OCI-LY3 (cell line): ENCODE measurements at regions not wholly inside any gene's neighbourhood (a gene's known extent, or its start where the extent isn't known, plus 50 kb on each side); places are given as distances from the start of the nearest gene placed in this dataset.
"Not testable (repeated sequence)": the region's sequence is repeated elsewhere in the genome, so short reads cannot be mapped to it uniquely, and the experiment has no call there.

Experiments
- H2AFZ ChIP-seq: fragments of 200-600, 300-600 bp; shearing (Covaris generic); 2 replicates; pipeline ENCODE4 v1.6.0; 2014; ENCODE audit warnings: antibody characterized with exemption, low read depth, low read length
- H3K27ac ChIP-seq: fragments of 200-600, 300-600 bp; sonication (generic); 2 replicates; pipeline ENCODE4 v1.5.1; 2014; ENCODE audit warnings: mild to moderate bottlenecking, low read length, moderate library complexity, mixed read lengths
- H3K27me3 ChIP-seq: fragments of 200-600, 300-600 bp; sonication (generic); 2 replicates; pipeline ENCODE4 v1.6.1; 2014; ENCODE audit warnings: low read depth, low read length, mixed read lengths
- H3K36me3 ChIP-seq: fragments of 200-600, 300-600 bp; sonication (generic); replicated peaks from 2 replicates; pipeline ENCODE3; 2014; ENCODE audit warnings: low read depth, low read length, mixed read lengths
- H3K4me1 ChIP-seq: fragments of 300-600, 200-600 bp; sonication (generic); 2 replicates; pipeline ENCODE4 v1.6.1; 2014; ENCODE audit warnings: low read length, mixed read lengths
- H3K4me2 ChIP-seq: fragments of 200-600, 300-600 bp; sonication (generic); 2 replicates; pipeline ENCODE4 v1.6.1; 2014; ENCODE audit warnings: low read length, mixed read lengths
- H3K4me3 ChIP-seq: fragments of 300-600, 200-600 bp; sonication (generic); 2 replicates; pipeline ENCODE4 v1.5.1; 2014; ENCODE audit warnings: antibody characterized with exemption, mild to moderate bottlenecking, low read length, moderate library complexity
- H3K79me2 ChIP-seq: fragments of 300-600, 200-600 bp; shearing (Covaris generic); 2 replicates; pipeline ENCODE4 v1.6.1; 2014; ENCODE audit warnings: mild to moderate bottlenecking, low read length, mixed read lengths
- H3K9ac ChIP-seq: fragments of 300-600, 200-600 bp; shearing (Covaris generic); 2 replicates; pipeline ENCODE4 v1.6.0; 2014; ENCODE audit warnings: mild to moderate bottlenecking, low read length, moderate library complexity
- H3K9me3 ChIP-seq: fragments of 200-600, 300-600 bp; shearing (Covaris generic); 2 replicates; pipeline ENCODE4 v1.6.1; 2014; ENCODE audit warnings: low read length, mixed read lengths; ENCODE audit not compliant: insufficient read depth
- H4K20me1 ChIP-seq: fragments of 200-600, 300-600 bp; sonication (generic); 2 replicates; pipeline ENCODE4 v1.6.1; 2016; ENCODE audit warnings: low read length, mixed read lengths; ENCODE audit not compliant: insufficient read depth
- EZH2phosphoT487 ChIP-seq: fragments of 200-600 bp; shearing (Covaris generic); IDR thresholded peaks from 2 replicates; pipeline ENCODE4 v1.6.1; 2018; ENCODE audit warnings: antibody characterized with exemption, mixed run types, low read depth
- TF ChIP-seq, protein P1 (sequence below): fragments of 200-600, 300-600 bp; sonication (generic); IDR thresholded peaks from 2 replicates; pipeline ENCODE4 v1.5.1; 2014; ENCODE audit warnings: antibody characterized with exemption, low read length, low read depth

- Histone ChIP-seq H3K27ac (no peak overlapping the region), H4K20me1 (no peaks in the 10 kb centered on the region), H3K79me2 (no peaks in the 10 kb centered on the region), H3K9ac (no peak overlapping the region), H3K4me1 (no peaks in the 10 kb centered on the region), H2AFZ (no peak overlapping the region), H3K9me3 (no peaks in the 10 kb centered on the region), H3K4me2 (no peak overlapping the region), H3K36me3 (no peaks in the 10 kb centered on the region), H3K4me3 (no peak overlapping the region), H3K27me3 (no peaks in the 10 kb centered on the region)
- TF ChIP-seq EZH2phosphoT487: no peak
- TF ChIP-seq, protein P1, sequence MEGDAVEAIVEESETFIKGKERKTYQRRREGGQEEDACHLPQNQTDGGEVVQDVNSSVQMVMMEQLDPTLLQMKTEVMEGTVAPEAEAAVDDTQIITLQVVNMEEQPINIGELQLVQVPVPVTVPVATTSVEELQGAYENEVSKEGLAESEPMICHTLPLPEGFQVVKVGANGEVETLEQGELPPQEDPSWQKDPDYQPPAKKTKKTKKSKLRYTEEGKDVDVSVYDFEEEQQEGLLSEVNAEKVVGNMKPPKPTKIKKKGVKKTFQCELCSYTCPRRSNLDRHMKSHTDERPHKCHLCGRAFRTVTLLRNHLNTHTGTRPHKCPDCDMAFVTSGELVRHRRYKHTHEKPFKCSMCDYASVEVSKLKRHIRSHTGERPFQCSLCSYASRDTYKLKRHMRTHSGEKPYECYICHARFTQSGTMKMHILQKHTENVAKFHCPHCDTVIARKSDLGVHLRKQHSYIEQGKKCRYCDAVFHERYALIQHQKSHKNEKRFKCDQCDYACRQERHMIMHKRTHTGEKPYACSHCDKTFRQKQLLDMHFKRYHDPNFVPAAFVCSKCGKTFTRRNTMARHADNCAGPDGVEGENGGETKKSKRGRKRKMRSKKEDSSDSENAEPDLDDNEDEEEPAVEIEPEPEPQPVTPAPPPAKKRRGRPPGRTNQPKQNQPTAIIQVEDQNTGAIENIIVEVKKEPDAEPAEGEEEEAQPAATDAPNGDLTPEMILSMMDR: no peak
Observed at GRCh38 chr2:7648221-7648795, 731.1 kb downstream of the RNF144A start.

- Histone ChIP-seq H3K36me3 (peaks cover 3% of the 10 kb centered on the region), H3K9me3 (no peaks in the 10 kb centered on the region), H3K27ac (no peak overlapping the region), H3K4me3 (no peak overlapping the region), H3K4me2 (no peak overlapping the region), H3K79me2 (no peaks in the 10 kb centered on the region), H4K20me1 (no peaks in the 10 kb centered on the region), H2AFZ (no peak overlapping the region), H3K9ac (no peak overlapping the region), H3K27me3 (no peaks in the 10 kb centered on the region), H3K4me1 (no peaks in the 10 kb centered on the region)
- no peak for TF ChIP-seq EZH2phosphoT487
- TF ChIP-seq, protein P1: no peak
Observed at GRCh38 chr2:7649461-7650228, 732.4 kb downstream of the RNF144A start.

- H3K36me3 ChIP-seq: peaks cover 3% of the 10 kb centered on the region
- H3K79me2 ChIP-seq: no peaks in the 10 kb centered on the region
- no peak overlapping the region for H3K9ac ChIP-seq
- H4K20me1 ChIP-seq: no peaks in the 10 kb centered on the region
- H3K4me1 ChIP-seq: no peaks in the 10 kb centered on the region
- H3K4me2 ChIP-seq: no peak overlapping the region
- no peak overlapping the region for H2AFZ ChIP-seq
- H3K27ac ChIP-seq: no peak overlapping the region
- no peaks in the 10 kb centered on the region for H3K27me3 ChIP-seq
- no peak overlapping the region for H3K4me3 ChIP-seq
- H3K9me3 ChIP-seq: no peaks in the 10 kb centered on the region
- TF ChIP-seq EZH2phosphoT487: no peak
- TF ChIP-seq, protein P1: no peak
Observed at GRCh38 chr2:7653617-7654016, 736.4 kb downstream of the RNF144A start.

DNA sequence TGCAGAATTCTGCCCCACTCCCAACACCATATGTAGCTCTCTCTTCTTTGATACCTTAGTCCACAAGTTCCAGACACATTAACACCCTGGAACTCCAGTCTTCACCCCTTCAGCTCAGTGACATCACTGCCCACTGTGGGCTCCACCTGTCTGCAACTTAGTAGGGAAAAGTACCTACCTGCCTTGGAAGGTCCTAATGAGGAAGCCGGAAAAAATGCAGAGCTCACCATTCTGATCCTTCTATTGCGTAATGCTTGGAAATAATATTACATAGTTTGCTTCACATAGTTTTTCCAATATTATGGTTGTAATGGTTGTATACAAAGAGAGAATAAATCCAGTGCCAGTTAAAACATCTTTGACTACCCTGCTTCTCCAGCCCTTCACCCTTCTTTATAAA is 738.4 kb downstream of the RNF144A start:
- no peaks in the 10 kb centered on the region for H3K9me3 ChIP-seq
- H3K4me1 ChIP-seq: no peaks in the 10 kb centered on the region
- H4K20me1 ChIP-seq: no peaks in the 10 kb centered on the region
- no peak for TF ChIP-seq EZH2phosphoT487
- TF ChIP-seq, protein P1: no peak
- peaks cover 5% of the 10 kb centered on the region for H3K36me3 ChIP-seq
- H3K9ac ChIP-seq: no peak overlapping the region
- H3K4me3 ChIP-seq: no peak overlapping the region
- no peaks in the 10 kb centered on the region for H3K27me3 ChIP-seq
- no peak overlapping the region for H3K4me2 ChIP-seq
- H3K27ac ChIP-seq: no peak overlapping the region
- H2AFZ ChIP-seq: no peak overlapping the region
- H3K79me2 ChIP-seq: no peaks in the 10 kb centered on the region

DNA sequence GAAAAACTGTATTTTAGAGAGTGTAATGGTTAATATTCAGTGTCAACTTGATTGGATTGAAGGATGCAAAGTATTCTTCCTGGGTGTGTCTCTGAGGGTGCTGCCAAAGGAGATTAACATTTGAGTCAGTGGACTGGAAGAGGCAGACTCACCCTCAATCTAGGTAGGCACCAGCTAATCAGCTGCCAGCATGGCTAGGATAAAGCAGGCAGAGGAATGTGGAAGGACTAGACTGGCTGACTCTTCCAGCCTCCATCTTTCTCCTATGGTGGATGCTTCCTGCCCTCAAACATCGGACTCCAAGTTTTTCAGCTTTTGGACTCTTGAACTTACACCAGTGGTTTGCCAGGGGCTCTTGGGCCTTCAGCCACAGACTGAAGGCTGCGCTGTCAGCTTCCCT is 740.3 kb downstream of the RNF144A start:
- not testable (repeated sequence) for H3K36me3 ChIP-seq, H3K4me1 ChIP-seq, H3K27ac ChIP-seq, H3K4me2 ChIP-seq, H4K20me1 ChIP-seq, H3K9ac ChIP-seq, H3K4me3 ChIP-seq, H2AFZ ChIP-seq, H3K9me3 ChIP-seq, H3K79me2 ChIP-seq, H3K27me3 ChIP-seq
